ENCODE measurements at regions not wholly inside any gene's neighbourhood (a gene's known extent, or its start where the extent isn't known, plus 50 kb on each side); places are given as distances from the start of the nearest gene placed in this dataset.

- TF ChIP-seq RELB (IDR thresholded peaks at IDR 0.05; ENCODE audit: low read depth) (no peak), SREBF1 (IDR thresholded peaks at IDR 0.05; ENCODE audit: low read length) (no peak), ZBED1 (IDR thresholded peaks at IDR 0.05; ENCODE audit: borderline replicate concordance) (no peak)
These were observed 94.2 kb upstream of the RAPGEF2 start (continued) for GRCh38 chr4:159008671-159009070.

GRCh38 chr4:159009521-159009920 lies 93.4 kb upstream of the RAPGEF2 start:
- SMC1A ChIA-PET (ENCODE audit: uncharacterized antibody, unreplicated experiment) = no interaction called here
- H3K4me1 ChIP-seq (ENCODE audit: control insufficient read depth, insufficient read depth, low read length) = no peaks in the 10 kb centered on the region
- H3K9me3 ChIP-seq (replicated peaks; ENCODE audit: control insufficient read depth, insufficient read depth, low read length) = no peaks in the 10 kb centered on the region; the same call in 2 of the 3 replicates
- no peak overlapping the region for H3K27ac ChIP-seq (ENCODE audit: control insufficient read depth, insufficient read depth)
- no peak for ATAC-seq
- no peak overlapping the region for H3K4me2 ChIP-seq (ENCODE audit: control insufficient read depth, insufficient read depth)
- POLR2A ChIA-PET = no interaction called here
- H3K79me2 ChIP-seq (ENCODE audit: control insufficient read depth, insufficient read depth, low read length) = no peaks in the 10 kb centered on the region
- in situ Hi-C loops (cut with MboI) = no loop called here
- no peaks in the 10 kb centered on the region for H4K20me1 ChIP-seq (ENCODE audit: control insufficient read depth, insufficient read depth)
- H3K4me3 ChIP-seq = no peak overlapping the region
- no peak for FAIRE-seq
- no peaks in the 10 kb centered on the region for H3K27me3 ChIP-seq (replicated peaks in 1 of 2; ENCODE audit: control insufficient read depth in 2 of 2, insufficient read depth in 2 of 2, low read length in 1 of 2)
- TF ChIP-seq HSF1 (IDR thresholded peaks at IDR 0.05; ENCODE audit: low read depth, low read length) (no peak), IRF4 (IDR thresholded peaks at IDR 0.05; ENCODE audit: low read depth, low read length) (no peak), EED (IDR thresholded peaks at IDR 0.05; ENCODE audit: low read depth) (no peak), CHD4 (IDR thresholded peaks at IDR 0.05) (no peak), KAT2A (conservative IDR thresholded peaks at IDR 0.05; ENCODE audit: control insufficient read depth, low read depth, low read length) (no peak), SRF (IDR thresholded peaks at IDR 0.05; ENCODE audit: low read depth in 2 of 2, low read length in 2 of 2) (no peak)
- H3K9ac ChIP-seq (ENCODE audit: control insufficient read depth, insufficient read depth, low read length) = no peak overlapping the region
- no peak overlapping the region for H2AFZ ChIP-seq (ENCODE audit: control insufficient read depth, low read depth, low read length)
- no TSS peak for BruUV-seq (replicated peaks)
- 52% methylated on average over 4 of the region's 4 CpGs for WGBS (ENCODE audit: insufficient coverage, insufficient replicate concordance, low lambda C conversion rate, missing lambda C conversion rate)
- CTCF ChIA-PET = no interaction called here
- RAD21 ChIA-PET (ENCODE audit: unreplicated experiment) = no interaction called here
- no peaks in the 10 kb centered on the region for H3K36me3 ChIP-seq (ENCODE audit: control insufficient read depth in 2 of 2, insufficient read depth in 2 of 2, low read length in 1 of 2)
- intact Hi-C loops (cut with micrococcal nuclease; ENCODE audit: unreplicated experiment) = no loop called here
- DNase-seq (ENCODE audit: low read depth, low spot score) = no peak
